Daoy (cell line): ENCODE measurements at regions not wholly inside any gene's neighbourhood (a gene's known extent, or its start where the extent isn't known, plus 50 kb on each side); places are given as distances from the start of the nearest gene placed in this dataset.

Experiments
- DNase-seq: peaks from one replicate; pipeline ENCODE4 v3.0.0-alpha.2; 2015; ENCODE audit warnings: low read depth

DNA sequence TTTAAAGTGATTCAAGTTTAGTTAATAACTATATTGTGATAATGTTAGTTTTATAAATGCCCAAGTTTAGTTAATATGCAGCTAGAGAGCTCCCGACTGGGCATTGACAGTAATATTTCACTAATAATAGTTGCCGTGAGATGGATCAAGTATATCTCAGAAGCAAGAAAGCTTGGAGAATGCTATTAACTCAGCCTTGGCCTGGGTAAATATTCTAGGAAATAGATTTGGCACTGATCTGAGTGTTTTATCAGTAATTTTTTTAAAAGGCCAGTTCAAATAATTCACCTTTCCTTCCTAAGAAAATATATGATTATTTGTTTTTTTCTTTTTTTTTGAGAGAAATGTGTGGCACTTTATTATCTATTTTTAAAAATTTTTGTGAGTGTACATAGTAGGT lies 305.3 kb downstream of the CSNK1G3 start:
- no peak for DNase-seq

DNA sequence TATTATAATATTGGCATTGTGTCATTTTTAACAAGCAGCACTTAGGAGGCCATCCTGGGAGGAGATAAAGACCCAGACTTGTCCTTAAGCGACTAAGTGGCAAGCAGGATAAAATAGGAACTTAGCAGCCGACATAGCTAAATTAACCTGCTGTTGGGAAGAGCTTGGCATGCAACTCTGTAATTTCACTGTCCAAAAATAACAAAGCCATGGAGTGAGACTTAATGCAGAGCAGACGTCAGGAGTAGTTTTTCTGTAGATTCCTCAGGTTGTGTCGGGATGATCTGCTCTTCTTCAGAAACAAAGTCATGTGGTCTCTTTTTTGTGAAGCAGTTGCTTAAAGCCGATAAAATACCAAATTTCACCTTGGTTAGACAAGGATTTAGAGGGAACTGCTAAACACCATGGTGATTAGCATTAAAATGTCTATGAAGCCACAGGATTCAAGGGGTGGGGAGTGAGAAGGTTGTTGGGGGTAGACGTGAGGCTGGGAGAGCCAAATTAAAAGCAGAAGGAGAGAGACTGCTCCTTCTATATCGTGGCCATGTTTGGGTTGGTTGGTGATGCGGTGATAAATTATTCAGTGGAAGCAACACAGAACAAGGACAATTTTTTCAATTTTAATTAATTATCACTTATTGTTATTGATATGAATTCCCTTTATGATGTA lies 303.0 kb downstream of the CSNK1G3 start:
- DNase-seq, result no peak

DNA sequence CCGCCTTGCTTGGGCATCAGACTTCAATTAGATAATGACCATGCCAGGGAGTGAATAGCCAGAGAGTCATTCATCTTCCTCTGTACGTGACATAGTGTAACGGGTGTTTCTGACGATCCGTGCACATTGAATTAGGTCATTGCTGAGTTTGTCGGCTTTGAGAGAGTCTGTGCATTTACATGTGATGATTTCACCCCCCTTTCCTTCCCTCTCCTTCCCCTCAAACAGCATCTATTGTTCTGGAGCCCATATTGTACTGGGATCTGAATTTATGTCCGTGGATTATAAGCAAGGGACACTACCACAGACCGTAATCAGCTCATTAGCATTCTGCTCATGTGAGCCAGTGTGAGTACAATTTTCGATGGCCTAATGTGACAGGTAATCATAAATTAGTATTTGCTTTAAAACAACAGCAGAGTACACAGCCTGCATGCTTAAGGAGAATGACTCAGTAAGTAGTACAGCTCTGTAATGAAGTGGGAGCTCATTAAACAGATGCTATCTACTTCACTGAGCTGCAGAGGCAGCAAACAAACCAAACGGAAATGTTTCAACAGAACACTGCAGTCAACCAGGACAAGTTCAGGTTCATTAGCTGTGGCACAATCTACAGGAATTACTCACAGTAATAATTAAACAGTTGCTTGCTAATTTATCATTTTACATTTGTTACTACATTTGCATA lies 302.1 kb downstream of the CSNK1G3 start:
- DNase-seq, result peak; percentile 72

DNA sequence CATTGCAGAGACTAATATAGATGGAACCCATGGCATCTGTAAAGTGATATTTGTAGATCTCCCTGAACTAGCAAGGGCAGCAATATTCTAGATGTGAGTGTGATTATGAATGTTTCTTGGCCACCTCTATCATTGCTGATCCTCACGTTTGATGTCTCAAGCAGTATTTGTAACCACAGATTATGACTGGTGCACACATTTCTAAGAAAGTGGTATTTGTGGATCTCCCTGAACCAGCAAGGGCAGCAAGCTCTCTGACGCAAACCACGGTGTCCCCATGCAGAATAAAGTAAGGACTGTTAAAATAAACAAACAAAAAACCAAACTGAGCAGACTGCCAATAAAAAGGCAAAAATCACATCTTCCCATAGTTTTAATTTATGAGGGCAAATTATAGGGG lies 301.3 kb downstream of the CSNK1G3 start:
- DNase-seq, result no peak

DNA sequence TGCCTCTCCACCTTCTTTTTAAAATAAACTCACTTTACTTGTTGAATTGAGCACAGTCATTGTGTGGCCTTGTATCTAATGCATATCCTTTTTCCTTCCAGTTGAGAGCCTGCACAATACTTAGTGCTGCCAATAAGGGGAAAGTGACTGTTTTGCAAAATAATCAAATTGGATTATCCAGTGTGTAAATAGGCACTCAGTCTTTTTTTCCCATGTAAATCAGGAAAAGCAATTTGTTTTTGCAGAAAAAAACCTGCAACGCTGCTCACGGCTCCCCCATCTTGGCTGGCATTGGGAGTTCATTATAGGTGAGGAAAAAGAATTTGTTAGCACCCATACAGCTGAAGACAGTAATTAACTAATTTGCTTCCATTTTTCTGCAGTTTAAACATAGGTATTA lies 299.9 kb downstream of the CSNK1G3 start:
- no peak for DNase-seq

DNA sequence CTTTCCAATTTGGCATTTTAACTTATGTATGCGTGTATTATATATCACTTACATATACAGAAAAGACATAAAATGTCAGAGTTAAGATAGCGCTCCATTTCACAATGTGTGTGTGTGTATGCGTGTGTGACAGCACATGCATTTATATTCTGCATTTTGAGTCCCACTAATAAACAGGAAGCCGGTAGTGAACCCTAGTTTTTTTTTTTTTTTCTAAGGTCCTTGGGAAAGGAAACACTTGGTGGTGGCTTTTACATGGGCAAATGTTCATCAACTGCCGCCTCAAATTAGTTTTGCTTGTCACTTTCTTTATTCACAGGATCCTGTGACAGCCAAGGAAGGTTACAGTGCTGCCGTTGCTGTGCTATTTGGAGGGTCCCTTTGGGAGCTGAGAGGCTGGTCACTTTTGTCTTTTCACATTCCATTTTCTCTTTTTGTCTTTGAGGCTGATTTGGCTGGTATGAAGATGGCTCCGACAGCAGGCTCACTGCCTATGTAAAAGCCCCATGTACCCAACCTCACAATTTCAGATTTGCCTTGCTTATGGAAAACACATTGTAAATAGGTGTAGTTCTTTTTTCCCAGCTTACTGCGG lies 298.9 kb downstream of the CSNK1G3 start:
- no peak for DNase-seq

DNA sequence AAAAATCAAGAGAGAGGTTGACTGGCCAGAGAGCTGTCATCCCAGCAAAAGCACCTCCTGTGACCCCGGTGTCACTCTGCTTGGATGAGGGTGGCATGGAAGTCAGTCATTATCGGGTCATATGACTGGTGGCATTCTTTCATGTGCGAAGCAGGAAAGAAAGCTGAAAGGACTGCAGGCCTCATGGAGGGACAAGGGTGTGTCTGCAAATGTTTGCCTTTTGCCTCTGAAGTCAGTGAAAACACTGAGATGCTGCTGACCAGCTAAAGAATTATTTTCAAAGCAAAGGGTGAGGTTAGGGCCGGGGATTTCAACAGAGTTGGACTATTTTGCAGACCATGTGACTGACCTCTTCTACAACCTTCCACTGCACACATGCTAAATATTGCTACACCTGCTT lies 298.3 kb downstream of the CSNK1G3 start:
- no peak for DNase-seq

DNA sequence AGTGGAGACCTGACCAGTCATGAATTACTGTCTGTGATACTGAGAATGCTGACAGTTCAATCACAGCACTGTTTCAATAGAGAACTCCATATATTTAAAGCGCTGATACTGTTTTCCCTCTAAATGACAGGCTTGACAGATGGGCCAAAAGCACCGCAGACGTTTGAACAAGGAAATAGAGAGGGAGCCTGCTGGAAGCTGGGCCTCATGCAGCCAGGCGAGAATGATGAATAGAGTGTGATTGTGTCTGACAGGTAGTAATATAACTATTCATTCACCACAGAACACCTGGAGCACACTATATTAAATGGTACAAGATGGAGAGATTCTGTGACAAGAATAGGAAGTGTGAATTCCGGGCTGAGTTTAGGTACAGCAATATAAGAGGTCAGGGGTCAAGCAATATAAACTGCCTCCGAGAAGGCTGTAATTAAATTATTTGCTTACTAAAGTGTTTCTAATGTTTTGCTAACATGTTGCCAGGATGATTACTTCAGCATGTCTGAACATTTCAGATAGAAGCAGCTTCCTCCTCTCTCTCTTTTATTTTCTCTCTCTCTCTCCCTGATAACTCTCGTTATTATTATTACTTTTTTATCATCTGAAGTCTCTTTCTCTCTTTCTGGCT lies 297.7 kb downstream of the CSNK1G3 start:
- DNase-seq, result no peak

DNA sequence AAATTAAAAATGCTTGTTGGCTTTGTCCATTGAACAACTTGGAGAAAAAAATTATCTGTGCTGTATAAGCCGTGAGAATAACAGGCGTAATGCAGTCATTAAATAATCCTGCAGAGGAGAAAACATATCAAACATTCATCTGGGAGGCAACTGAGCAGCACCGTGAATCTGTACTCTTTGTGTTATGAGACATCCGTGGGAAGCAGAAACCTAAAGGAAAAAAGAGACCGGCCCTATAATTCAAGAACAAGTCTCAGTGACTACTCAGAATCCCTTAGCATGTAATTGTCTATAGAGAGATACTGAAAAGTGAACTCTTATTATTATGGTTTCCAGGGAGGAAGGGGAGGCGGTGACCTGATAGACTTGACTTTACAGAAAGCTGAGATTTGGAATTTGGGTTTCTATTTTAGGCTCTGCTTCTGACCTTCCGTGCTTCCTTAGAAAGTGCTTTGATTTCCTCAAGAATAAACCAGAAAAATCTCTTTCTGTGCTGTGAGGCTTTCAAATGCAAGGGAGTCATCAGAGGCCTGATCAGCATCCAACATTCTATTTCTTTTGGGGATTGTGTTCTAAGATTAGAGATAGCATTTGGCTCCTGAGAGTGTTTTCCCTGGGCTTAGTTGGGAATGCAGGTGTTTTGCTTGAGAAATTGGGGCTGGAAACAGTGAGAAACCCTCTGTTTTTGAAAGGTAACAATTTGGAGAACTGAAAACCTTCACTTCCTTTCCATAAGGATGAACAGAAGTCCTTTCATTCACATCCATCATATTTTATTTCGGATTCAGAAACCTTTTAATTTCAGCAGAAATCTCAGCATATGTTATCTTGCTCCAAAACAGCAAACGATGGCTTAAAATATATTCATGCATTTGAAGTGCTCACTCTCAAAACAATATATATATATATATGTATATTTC lies 296.7 kb downstream of the CSNK1G3 start:
- DNase-seq, result no peak

DNA sequence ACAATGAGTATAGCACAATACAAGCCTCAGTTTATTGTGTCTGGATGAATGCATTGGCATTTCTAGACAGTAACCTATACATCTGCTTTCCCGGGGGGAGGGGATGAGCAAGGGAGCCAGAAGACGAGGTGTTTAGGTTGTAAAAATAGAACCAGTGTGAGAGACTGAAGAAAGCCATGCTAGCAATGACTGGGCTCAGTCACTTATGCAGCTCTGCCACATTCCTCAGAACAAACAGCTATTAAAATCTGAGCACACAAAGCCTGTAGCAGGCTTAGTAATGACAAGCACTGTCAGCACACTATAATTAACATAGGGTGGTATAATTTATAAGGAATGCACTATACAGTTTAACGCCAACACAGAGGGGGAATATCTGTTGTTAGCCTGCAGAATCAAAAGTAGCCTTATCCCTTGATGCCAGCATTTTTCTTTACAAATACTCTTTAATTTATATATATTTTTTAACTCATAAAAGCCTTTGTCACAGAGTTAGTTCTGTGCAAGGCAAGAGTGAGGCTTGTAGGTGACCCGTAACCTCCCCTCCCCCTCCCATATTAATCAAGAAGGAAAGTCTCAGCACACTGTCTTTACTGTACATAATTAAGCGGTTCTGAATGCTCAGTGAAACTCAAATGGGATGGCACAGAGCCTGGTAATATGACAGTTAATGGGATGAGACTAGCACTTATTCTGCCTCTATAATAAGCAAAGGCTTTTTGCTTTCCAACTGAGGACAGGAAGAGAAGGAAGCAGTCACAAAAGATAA lies 295.4 kb downstream of the CSNK1G3 start:
- no peak for DNase-seq

DNA sequence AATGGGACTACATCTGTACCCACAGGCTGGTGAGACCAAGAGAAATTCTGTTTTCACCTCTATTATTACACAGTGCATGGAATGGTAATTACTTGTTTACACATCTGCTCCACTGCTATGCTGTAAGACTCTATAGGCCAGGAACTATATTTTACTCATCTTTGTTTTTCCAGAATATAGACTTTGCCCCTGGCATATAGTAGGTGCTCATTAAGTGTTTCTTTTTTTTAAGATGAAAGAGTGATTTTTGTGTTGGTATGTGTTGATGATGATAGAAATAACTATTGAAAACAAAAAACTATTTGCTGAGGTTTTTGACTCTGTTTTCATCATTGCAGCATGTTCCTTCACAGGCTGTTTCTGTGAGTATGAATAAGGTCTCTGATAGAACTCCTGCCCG lies 294.7 kb downstream of the CSNK1G3 start:
- DNase-seq, result no peak

DNA sequence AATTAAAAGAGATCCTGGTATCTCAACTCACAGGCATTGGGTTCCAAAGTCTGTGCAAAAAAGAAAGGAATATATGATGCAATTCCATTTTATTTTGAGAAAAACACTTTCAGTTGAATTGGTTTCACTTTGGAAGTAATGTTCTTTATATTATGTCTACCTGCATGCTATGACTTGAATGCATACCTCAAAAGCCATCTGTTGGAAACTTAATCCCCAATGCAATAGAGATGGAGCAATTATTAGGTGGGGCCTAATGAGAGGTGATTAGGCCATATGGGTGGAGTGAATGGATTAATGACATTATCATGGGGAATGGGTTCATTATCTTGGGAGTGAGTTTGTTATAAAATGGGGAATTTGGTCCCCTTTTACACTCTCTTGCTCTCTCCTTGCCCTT lies 293.3 kb downstream of the CSNK1G3 start:
- no peak for DNase-seq

DNA sequence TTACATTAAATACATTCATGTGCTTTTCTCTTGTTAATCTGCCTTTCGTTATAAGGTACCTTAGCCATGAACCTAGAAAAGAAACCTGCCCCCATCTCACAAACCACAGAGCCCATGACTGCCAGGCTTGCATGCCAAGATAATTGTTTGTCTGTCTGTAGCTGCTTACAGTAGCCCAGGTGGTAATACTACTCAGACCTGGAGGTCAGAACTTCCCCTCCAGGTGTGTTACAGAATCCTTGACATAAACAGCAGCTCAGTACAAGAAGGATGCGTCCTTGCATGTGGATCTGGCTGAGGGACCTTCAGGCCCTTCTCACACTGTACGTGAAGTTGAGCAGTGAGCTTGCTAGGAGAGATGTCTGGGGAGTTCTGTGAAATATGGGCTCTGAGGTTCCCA lies 291.4 kb downstream of the CSNK1G3 start:
- no peak for DNase-seq

DNA sequence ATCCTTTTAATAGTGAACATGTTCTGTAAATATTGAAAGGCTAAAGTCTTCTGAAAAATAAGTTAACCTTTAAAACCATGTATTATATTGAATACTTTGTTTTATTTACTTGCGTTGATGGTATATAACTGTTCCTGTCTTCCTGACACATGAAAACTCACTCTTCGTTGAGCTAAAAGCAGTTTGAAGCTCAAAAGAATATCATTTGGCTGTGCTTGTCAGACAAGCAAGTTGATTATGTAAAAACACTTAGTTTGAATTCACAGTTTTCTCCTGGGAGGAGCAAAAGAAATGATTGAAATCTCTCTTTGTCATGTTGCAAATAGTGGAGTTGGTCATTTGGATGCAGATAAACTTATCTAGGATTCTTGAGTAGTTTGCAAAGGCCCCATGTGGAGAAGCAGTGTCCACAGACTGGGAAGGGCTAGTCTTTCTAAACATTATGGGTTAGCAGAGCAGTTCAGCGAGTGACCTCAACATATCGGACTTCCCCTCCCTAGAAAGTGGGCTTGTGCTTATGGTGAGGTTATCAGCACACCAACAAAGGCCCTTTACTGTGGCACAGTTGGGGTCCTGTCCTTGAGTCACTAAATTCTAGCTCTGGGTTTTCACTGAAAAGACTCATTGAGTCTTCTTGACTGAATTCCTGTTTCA lies 290.4 kb downstream of the CSNK1G3 start:
- DNase-seq, result no peak

DNA sequence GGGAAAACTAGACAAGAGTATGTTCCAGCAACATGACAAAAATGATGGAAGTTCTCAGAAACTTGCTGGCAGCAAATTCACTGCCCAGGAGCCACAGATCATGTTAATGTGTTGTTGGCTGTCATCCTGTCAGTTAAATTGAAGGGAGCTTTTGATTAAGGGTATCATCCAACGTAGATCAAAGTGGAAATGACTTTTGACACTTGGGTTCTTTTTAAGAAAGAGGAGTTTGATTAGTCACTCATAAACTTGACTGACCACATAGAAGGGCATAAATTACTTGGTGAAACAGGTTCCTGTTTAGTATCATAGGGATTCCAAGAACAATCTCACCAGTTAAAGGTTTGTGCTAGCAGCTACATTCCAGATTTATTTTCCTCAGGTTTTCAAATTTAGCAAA lies 288.7 kb downstream of the CSNK1G3 start:
- DNase-seq, result no peak

DNA sequence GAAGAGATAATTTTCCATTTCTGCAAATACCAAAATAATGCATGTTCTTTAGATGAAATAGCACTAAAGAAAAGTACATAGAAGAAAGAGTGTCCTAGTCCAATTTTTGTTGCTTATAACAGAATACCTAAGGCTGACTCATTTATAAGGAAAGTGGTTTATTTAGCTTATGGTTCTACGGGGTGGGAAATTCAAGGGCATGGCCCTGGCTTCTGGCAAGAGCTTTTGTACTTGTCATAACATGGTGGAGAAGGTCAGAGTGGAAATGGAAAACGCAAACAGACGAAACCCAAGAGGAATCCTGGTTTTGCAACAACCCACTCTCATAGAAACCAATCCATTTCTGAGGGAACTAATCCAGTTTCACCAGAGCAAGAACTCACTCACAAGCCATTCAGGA lies 283.7 kb downstream of the CSNK1G3 start:
- no peak for DNase-seq

DNA sequence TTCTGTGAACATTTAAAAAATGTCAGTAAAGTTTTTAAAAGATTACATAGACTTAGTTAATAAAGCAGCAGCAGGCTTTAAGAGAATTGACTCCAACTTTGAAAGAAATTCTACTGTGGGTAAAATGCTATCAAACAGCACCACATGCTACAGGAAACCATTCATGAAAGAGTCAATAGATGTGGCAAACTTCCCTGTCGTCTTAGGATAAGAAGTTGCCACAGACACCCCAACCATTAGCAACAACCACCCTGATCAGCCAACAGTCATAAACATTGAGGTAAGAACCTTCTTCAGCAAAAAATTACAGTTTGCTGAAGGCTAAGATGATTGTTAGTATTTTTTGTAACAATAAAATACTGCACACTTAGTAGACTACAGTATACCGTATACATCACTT lies 278.2 kb downstream of the CSNK1G3 start:
- DNase-seq, result no peak

DNA sequence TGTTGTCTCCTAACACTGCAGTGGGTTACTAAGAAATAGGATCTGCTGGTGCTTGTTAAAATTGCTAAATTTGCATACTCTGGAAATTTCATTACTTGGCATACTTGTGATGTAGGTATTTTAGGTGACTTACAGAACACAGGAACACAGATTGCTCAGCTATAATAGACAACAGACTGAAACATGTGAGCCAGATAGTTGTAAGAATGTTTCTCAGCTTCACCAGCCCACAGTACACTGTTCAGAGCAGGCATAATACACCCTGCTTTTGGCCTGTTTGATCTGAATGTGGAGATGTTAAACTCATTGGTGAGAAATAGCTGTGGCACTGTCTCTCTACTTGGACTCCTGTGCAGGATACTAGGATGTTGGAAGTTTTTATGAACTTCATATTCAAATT lies 275.7 kb downstream of the CSNK1G3 start:
- DNase-seq, result no peak

DNA sequence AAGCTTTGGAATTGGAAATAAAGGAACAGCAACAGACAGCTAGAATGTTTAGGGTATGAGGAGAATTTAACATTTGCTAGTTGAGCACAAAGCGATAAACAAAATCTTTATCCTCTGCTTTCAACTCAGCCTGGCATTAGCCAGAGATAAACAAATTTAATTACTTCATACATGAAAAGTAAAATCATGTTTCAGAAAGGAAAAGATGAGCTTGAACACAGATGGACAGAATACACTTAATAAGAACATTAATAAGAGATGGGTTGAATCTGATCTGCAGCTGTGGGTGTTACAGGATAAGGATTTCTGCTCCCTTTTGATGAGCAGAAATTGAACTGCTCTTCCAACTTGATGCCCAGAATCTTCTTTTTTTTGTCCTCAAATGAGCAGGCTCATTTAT lies 275.2 kb downstream of the CSNK1G3 start:
- no peak for DNase-seq

DNA sequence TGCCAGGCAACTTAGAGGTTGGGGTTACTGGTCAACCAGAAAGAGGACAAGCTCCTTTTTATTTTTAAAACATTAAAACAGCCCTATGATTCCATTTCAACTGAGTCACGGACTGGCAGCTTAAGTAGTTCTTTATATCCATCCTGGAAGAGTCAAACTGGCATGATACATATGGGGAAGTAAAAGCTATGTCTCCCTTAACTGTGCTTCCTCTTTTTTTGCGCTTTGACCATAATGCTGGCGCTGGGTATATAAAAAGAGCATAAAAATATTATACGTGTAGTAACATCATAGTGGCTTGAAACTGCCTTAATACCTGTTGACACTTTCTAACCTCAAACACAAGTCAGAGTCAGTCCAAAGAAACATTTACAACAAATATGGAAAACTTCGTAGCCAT lies 274.4 kb downstream of the CSNK1G3 start:
- DNase-seq, result no peak
